GM21825 (cell line): ENCODE measurements at regions not wholly inside any gene's neighbourhood (a gene's known extent, or its start where the extent isn't known, plus 50 kb on each side); places are given as distances from the start of the nearest gene placed in this dataset.

Experiments
- ATAC-seq: cut with Tn5 transposase; IDR thresholded peaks from one replicate; pipeline ENCODE4 v1.9.1; 2021; ENCODE audit warnings: mild to moderate bottlenecking, moderate library complexity; ENCODE audit not compliant: unreplicated experiment

GRCh38 chr6:141688916-141689315 is 443.8 kb upstream of the GJE1 start:
- no peak for ATAC-seq

- no peak for ATAC-seq
These were observed 447.3 kb upstream of the GJE1 start for GRCh38 chr6:141685416-141685815.

DNA sequence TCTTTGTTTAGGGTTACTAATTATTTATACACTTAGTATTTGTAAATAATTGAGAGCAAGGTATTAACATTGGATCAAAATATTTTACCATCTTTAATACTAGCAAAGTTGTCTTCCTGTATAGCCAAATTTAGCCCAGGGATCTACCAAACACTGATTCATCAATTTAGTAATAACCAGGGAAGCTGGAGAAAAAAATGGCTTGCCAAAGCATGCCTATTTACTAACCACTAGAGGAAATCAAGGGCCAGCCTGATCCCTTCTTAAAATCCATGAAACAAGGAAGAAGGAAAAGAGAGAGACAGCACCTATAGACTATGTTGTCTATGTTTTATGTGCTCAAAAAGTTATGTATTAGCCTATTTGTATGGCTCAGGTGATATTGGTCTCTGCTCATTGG is 450.3 kb upstream of the GJE1 start:
- ATAC-seq = no peak

DNA sequence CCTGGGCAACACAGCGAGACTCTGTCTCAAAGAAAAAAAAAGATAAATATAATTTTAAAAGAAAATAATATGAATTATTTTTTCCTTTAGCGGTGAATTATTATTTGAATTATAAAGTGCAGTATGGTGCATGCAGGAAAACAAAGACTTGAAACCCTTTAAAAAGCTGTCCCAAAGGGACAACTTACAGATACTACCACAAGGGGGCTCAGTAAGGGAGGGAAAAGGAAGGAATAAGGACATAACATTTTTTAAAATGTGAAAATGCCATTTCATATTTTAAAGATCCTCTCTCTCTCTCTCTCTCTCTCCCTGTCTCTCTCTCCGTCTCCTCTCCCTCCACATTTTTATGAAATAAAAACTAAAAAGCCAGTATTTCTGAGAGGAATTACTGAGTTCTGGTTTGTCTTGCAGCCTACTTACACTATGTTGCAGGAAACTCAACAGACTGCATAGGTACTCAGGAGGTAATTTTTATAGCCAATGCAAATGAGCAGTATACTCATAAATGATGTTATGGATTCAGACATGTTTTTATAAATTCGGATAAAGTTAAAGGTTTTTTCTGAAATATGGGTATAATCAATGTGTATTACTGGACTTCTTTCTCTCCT is 455.0 kb upstream of the GJE1 start:
- ATAC-seq = no peak

DNA sequence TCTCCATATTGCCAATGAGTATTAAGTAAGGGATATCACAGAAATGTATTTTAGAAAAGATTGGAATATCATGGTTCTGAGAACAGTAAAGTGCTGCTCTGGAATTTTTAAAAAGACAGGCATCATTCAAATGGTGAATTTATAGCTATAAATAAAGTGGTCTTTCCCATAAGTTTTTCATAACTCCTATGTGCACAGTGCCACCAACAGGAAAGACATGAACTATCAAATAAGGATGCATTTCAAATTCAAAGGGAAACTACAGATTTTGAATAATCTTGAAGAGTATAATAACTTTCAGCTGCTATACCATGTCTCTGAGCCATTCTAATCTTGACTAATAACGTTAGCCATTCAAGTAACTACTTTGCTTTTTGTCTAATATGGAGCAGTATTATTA is 456.8 kb upstream of the GJE1 start:
- ATAC-seq = no peak

DNA sequence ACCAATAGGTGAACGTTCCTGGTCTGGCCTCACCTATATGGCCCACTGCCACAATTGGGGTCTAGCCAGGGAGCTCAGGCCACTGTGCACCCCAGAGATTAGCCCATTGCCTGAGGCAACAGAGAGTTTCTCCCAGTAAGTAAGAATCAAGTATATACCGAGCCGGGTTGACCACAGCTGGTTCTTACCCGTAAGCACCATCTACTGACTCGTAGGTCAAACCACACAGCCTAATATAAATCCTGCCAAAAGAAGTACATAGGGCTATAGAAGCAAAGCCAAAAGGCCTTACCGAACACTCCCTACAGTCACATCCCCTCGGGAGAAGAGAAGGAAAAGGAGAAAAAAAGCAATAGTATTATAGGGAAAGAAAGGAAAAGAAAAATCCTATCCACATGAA is 463.6 kb upstream of the GJE1 start:
- no peak for ATAC-seq

DNA sequence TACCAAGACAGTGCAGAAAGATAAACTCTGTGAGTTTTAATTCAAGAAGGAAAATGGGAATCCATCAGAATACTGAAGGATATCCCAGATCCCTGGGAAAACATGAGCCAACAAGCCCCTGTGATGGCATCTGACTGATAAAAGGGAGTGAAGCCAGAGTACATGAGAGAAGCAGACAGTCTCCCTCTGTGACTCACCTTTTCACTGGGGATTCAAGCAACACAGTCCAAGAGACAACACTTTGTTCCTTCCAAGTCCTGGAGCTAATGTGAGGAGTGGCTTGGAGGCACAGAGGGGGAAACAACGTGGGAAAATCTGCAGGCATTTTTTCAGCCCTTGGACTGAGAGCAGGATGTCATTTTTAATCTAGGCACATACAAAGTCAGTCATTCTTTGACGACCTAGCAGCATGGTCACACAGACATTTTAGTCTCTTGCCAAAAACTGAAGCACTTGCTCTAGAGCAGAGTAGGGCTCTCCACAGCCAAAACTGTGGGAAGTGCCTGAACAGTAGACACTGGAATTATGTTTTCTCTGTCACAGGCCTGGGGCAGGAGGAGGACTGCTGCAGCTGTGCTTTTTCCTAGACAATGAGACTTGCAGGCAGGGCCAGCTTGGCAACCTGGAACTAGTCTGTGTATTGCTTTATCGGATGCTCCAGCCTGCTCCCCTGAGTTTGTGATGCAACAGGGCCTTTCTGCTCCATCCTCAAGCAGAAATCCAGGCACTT is 465.0 kb upstream of the GJE1 start:
- ATAC-seq = no peak

GRCh38 chr6:141666187-141666586 is 466.5 kb upstream of the GJE1 start:
- ATAC-seq = no peak

- ATAC-seq = no peak
These were observed 468.0 kb upstream of the GJE1 start for GRCh38 chr6:141664744-141665143.

DNA sequence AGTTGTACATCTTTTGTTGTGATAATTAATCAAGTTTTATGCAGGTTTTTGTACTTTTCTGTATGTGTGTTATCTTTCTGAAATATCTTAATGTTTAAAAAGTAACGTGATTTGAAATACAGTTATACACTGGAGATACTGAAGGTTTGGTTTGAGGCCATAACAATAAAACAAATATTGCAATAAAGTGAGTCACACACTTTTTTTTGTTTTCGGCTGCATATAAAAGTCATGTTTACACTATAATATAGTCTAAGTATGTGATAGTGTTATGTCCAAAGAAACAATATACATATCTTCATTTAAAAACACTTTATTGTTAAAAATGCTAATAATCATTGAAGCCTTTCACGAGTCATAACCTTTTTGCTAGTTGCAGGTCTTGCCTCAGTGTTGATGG is 473.1 kb upstream of the GJE1 start:
- ATAC-seq = no peak

GRCh38 chr6:141658696-141659095 is 474.0 kb upstream of the GJE1 start:
- ATAC-seq = no peak

GRCh38 chr6:141657812-141658211 is 474.9 kb upstream of the GJE1 start:
- no peak for ATAC-seq

GRCh38 chr6:141653590-141653989 is 479.1 kb upstream of the GJE1 start:
- ATAC-seq = no peak

- ATAC-seq = no peak
These were observed 490.8 kb upstream of the GJE1 start for GRCh38 chr6:141641951-141642350.

DNA sequence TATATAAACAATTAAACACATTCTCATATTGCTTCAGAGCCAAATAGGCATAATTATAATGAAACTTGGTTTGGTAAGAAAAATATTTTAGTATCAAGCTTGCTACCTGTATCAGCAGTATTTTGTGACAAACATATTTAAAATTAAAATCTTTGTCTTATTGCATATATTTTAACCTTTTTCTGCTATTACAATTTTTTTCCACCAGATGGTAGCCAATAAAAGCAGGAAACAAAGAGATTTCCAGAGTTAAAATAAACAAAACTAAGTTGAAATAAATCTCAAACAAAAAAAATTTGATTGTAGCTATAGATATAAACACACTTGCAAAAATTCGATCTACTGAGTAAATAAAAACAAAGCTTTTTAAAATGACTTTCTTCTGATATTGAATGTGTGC is 491.3 kb upstream of the GJE1 start:
- no peak for ATAC-seq

DNA sequence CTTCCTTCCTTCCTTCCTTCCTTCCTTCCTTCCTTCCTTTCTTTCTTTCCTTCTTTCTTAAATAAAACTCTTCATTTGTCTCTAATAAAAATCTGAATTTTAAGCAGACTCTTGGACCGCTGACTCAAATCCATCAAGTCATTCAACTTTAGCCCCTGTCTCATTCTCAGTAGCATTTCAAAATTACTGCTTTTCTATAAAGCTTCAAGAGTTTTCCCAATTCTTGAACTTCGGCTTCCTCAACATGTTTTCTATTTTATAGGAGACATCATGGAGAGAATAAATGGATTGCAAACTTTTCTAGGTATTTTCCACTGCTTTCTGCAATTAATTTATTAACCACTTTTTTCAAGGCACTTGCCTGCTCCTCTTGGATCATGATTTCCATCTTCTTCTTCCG is 497.1 kb upstream of the GJE1 start:
- ATAC-seq = no peak

DNA sequence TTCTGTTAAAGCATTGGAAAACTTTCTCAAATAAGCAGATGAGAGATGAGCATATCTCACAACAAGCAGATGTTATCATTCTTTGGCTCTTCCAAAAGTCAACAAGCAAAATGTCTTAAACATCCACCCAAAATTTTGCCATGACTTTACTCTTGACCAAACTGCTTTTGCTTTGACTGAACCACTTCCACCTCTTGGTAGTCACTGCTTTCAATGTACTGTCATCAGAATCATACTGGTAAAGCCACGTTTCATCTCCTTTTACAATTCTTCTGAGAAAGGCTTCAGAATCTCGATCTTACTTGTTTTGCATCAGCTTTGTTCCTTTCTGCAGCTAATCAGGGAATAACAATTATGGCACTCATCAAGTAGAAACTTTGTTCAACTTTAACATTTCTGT is 498.5 kb upstream of the GJE1 start:
- no peak for ATAC-seq

DNA sequence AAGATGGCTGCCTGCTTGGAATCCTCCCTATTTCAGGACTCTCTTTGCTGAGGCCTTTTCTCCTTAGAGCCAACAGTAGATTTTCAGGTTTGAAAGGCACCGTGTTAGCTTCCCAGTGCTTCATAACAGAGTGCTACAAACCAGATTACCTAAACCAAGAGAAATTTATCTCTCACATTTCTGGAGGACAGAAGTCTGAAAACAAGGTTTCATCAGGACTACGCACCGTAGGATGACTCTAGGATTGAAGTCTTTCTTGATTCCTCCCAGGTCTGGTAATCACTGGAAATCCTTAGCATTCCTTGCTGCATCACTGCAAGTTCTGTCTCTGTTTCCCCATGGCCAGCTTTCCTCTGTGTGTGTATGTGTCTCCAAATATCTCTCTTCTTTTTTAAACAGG is 508.4 kb upstream of the GJE1 start:
- ATAC-seq = no peak

GRCh38 chr6:141618180-141618581 is 514.5 kb upstream of the GJE1 start:
- no peak for ATAC-seq

DNA sequence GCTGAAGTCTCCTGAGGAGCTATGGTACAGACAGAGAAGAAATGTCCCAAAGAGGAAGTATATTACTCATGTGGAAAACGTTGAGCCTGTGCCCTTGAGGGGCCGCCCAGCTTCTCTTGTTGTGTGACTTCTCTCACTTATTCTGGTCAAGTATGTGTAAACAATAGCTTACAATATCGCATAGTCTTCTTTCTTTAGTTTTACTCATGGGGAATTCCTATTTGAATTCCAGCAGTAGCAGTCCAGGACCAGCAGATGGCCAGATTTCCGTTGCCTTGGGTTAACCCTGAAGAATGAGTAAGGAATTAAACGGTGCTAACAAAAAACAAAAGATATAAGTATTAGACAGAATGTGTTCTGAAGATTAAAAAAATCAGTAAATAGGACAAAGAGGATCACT is 522.0 kb upstream of the GJE1 start:
- ATAC-seq = no peak

GRCh38 chr6:141607956-141608355 is 524.8 kb upstream of the GJE1 start:
- no peak for ATAC-seq

DNA sequence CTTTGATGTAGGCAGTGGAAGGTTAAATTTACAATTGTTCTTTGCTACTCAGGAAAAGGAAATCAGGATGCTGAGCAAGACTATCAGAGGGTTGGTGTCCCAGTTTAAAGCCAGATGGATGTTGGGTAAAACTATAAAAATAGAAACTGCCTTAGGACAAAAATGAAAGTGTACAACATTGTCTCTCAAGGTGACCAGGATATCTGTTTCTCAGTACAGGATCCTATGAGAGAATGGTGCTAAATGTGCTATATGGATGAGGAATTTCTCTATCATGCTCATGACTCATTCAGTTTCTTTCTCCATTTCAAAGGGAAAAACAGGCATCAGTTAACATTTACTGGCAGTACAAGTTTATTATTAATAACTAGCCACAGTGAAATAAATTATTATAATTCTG is 534.2 kb upstream of the GJE1 start:
- ATAC-seq = no peak

GRCh38 chr6:141594874-141595273 is 537.9 kb upstream of the GJE1 start:
- no peak for ATAC-seq
